ENCODE measurements at regions not wholly inside any gene's neighbourhood (a gene's known extent, or its start where the extent isn't known, plus 50 kb on each side); places are given as distances from the start of the nearest gene placed in this dataset.
"Not testable (repeated sequence)": the region's sequence is repeated elsewhere in the genome, so short reads cannot be mapped to it uniquely, and the experiment has no call there.

DNA sequence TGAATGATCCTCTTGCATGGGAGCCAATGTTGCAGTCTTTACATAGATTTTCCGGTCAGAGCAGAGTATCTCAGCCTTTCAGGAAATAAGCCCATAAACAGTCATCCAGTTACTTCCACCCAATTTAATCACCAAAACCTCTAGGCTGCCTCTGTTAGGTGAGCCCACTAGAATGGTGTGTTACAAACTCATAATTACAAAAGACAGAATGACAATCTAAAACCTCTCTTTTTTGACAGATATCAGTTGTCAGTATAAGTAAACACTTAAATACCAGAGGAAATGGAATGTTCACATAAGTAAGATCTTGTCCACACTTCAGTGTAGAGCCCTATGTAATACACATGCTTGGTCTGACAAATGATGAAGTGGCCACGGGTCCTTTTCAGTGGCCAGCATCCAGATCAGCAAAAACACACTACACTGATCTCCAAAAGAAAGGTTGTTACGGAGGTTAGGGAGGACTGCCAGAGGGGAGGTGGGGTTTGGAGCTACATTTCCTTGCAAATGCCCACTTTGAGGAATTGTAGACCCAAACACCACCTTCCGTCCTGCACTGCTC, 71.3 kb upstream of the FBXO28 start:
- no peak for DNase-seq
- H3K4me2 ChIP-seq (ENCODE audit: low read depth, low read length): no peak overlapping the region
- H3K9ac ChIP-seq (ENCODE audit: low read length): no peak overlapping the region
- no peak for TF ChIP-seq EZH2 (optimal IDR thresholded peaks at IDR 0.05; ENCODE audit: low read depth, low read length)
- no peak for TF ChIP-seq EZH2phosphoT487 (IDR thresholded peaks at IDR 0.05; ENCODE audit: low read length)
- TF ChIP-seq, protein P1, sequence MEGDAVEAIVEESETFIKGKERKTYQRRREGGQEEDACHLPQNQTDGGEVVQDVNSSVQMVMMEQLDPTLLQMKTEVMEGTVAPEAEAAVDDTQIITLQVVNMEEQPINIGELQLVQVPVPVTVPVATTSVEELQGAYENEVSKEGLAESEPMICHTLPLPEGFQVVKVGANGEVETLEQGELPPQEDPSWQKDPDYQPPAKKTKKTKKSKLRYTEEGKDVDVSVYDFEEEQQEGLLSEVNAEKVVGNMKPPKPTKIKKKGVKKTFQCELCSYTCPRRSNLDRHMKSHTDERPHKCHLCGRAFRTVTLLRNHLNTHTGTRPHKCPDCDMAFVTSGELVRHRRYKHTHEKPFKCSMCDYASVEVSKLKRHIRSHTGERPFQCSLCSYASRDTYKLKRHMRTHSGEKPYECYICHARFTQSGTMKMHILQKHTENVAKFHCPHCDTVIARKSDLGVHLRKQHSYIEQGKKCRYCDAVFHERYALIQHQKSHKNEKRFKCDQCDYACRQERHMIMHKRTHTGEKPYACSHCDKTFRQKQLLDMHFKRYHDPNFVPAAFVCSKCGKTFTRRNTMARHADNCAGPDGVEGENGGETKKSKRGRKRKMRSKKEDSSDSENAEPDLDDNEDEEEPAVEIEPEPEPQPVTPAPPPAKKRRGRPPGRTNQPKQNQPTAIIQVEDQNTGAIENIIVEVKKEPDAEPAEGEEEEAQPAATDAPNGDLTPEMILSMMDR (IDR thresholded peaks at IDR 0.05; ENCODE audit: low read length): no peak
- no peaks in the 10 kb centered on the region for H3K4me1 ChIP-seq (ENCODE audit: low read length)
- H3K9me3 ChIP-seq (replicated peaks; ENCODE audit: insufficient read depth, low read length): no peaks in the 10 kb centered on the region
- no peaks in the 10 kb centered on the region for H3K27me3 ChIP-seq (replicated peaks; ENCODE audit: insufficient read depth, low read length)
- no peaks in the 10 kb centered on the region for H3K36me3 ChIP-seq (replicated peaks; ENCODE audit: insufficient read depth, low read length)
- H4K20me1 ChIP-seq (ENCODE audit: insufficient read depth, low read length): no peaks in the 10 kb centered on the region
- no peaks in the 10 kb centered on the region for H3K79me2 ChIP-seq (ENCODE audit: low read length)
- H3K27ac ChIP-seq (ENCODE audit: low read length): no peak overlapping the region
- H3K4me3 ChIP-seq (ENCODE audit: low read length): no peak overlapping the region
- no peak overlapping the region for H2AFZ ChIP-seq (ENCODE audit: low read length)
- H3F3A ChIP-seq (ENCODE audit: insufficient read depth, low read length): no peaks in the 10 kb centered on the region
- no peaks in the 10 kb centered on the region for H3K9me2 ChIP-seq (replicated peaks; ENCODE audit: insufficient read depth, low read length)

DNA sequence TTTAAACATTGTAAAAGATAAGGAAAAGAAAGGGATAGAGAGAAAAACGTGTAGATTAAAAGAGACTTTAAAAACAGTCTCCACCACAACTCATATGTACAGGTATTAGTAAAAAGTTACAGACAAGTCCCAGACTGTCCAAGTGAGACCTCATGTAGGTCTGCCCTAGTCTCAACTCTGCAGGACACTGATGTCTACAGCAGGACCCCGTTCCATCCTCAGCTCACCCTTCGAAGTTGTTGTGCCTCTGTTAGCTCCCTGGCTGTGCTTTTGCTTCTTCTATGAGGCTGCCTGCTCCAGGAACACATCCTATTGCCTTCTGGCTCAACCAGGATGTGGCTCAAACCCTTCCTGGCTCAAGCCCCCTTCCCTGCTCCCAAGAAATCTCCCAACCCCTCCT, 72.9 kb upstream of the FBXO28 start:
- Histone ChIP-seq H3K27ac (ENCODE audit: low read length) (no peak overlapping the region), H3K9me2 (replicated peaks; ENCODE audit: insufficient read depth, low read length) (no peaks in the 10 kb centered on the region), H3F3A (ENCODE audit: insufficient read depth, low read length) (no peaks in the 10 kb centered on the region), H3K4me3 (ENCODE audit: low read length) (no peak overlapping the region), H3K9ac (ENCODE audit: low read length) (no peak overlapping the region), H3K9me3 (replicated peaks; ENCODE audit: insufficient read depth, low read length) (no peaks in the 10 kb centered on the region), H3K36me3 (replicated peaks; ENCODE audit: insufficient read depth, low read length) (no peaks in the 10 kb centered on the region), H3K79me2 (ENCODE audit: low read length) (no peaks in the 10 kb centered on the region), H2AFZ (ENCODE audit: low read length) (no peak overlapping the region), H3K4me1 (ENCODE audit: low read length) (no peaks in the 10 kb centered on the region), H3K4me2 (ENCODE audit: low read depth, low read length) (no peak overlapping the region), H3K27me3 (replicated peaks; ENCODE audit: insufficient read depth, low read length) (no peaks in the 10 kb centered on the region), H4K20me1 (ENCODE audit: insufficient read depth, low read length) (no peaks in the 10 kb centered on the region)
- TF ChIP-seq EZH2 (optimal IDR thresholded peaks at IDR 0.05; ENCODE audit: low read depth, low read length) (no peak), EZH2phosphoT487 (IDR thresholded peaks at IDR 0.05; ENCODE audit: low read length) (no peak)
- TF ChIP-seq, protein P1 (IDR thresholded peaks at IDR 0.05; ENCODE audit: low read length): no peak
- DNase-seq: no peak

DNA sequence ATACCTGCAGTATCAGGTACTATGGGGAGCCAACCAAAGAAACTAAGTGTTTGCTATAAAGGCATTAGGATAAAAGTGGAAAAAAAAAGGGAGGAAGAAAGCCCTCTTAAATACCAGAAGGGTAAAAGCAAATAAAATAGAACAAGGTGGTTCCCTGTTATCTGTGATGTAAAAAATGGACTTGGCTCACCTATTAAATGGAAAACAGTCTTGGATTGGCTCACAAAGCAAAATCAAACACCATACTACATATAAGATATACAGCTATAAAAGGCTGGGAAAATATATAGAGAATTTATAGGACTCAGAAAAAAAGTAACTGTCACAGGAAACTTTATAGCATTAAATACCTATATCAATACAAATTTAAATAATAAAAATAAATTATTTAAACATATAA, 73.5 kb upstream of the FBXO28 start:
- H3K4me1 ChIP-seq (ENCODE audit: low read length); H3K36me3 ChIP-seq (replicated peaks; ENCODE audit: insufficient read depth, low read length); H3K27ac ChIP-seq (ENCODE audit: low read length); H3K9me2 ChIP-seq (replicated peaks; ENCODE audit: insufficient read depth, low read length); H4K20me1 ChIP-seq (ENCODE audit: insufficient read depth, low read length); DNase-seq; H3F3A ChIP-seq (ENCODE audit: insufficient read depth, low read length); H3K9me3 ChIP-seq (replicated peaks; ENCODE audit: insufficient read depth, low read length); H3K4me3 ChIP-seq (ENCODE audit: low read length); H3K9ac ChIP-seq (ENCODE audit: low read length); H3K79me2 ChIP-seq (ENCODE audit: low read length); H3K4me2 ChIP-seq (ENCODE audit: low read depth, low read length); H3K27me3 ChIP-seq (replicated peaks; ENCODE audit: insufficient read depth, low read length); H2AFZ ChIP-seq (ENCODE audit: low read length): not testable (repeated sequence)

DNA sequence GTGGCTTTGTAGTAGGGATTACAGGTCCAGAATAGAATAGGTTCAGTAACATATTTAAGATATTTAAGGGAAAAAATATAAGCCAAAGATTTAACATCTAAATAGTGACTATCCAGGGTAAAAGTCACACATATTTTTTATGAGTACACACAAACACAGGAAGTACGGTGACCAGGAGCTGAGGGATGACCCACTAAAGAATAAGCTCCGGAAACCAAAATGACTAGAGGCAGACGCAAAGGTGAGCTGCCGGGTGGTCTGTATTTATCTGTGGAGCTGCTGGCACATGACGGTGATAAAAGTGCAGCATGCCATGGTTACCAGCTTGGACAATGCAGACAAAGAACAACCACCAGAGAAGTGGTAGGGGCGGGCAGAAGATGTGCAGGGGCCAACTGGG, 73.9 kb upstream of the FBXO28 start:
- not testable (repeated sequence) for DNase-seq; H3K27me3 ChIP-seq (replicated peaks; ENCODE audit: insufficient read depth, low read length); H4K20me1 ChIP-seq (ENCODE audit: insufficient read depth, low read length); H3K9me3 ChIP-seq (replicated peaks; ENCODE audit: insufficient read depth, low read length); H3K9ac ChIP-seq (ENCODE audit: low read length); H3K4me1 ChIP-seq (ENCODE audit: low read length); H3K36me3 ChIP-seq (replicated peaks; ENCODE audit: insufficient read depth, low read length); H3K4me3 ChIP-seq (ENCODE audit: low read length); H3K79me2 ChIP-seq (ENCODE audit: low read length); H3F3A ChIP-seq (ENCODE audit: insufficient read depth, low read length); H3K9me2 ChIP-seq (replicated peaks; ENCODE audit: insufficient read depth, low read length); H3K27ac ChIP-seq (ENCODE audit: low read length); H3K4me2 ChIP-seq (ENCODE audit: low read depth, low read length); H2AFZ ChIP-seq (ENCODE audit: low read length)

DNA sequence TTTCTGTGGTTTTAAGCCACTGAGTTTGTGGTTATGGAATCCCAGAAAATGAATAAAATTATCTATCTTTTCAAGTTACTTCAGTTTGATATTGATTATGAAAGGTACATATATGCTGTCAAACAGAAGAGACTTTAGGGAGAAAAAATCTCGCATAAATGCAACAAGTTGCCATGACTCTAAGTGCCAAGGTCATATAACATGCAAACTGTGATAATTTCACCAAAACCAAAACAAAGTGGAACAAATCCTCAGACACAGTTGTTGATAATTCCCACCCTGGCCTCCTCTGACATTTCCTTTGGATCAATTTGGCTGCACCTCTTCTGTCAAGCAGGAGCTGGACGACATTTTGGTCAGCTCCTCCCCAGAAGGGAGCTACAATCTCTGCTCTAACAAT, 75.1 kb upstream of the FBXO28 start:
- H3K4me2 ChIP-seq (ENCODE audit: low read depth, low read length); H3K9me3 ChIP-seq (replicated peaks; ENCODE audit: insufficient read depth, low read length); H3F3A ChIP-seq (ENCODE audit: insufficient read depth, low read length); H3K9ac ChIP-seq (ENCODE audit: low read length); H3K4me1 ChIP-seq (ENCODE audit: low read length); H2AFZ ChIP-seq (ENCODE audit: low read length); H3K36me3 ChIP-seq (replicated peaks; ENCODE audit: insufficient read depth, low read length); H3K4me3 ChIP-seq (ENCODE audit: low read length); DNase-seq; H3K9me2 ChIP-seq (replicated peaks; ENCODE audit: insufficient read depth, low read length); H3K27ac ChIP-seq (ENCODE audit: low read length); H3K79me2 ChIP-seq (ENCODE audit: low read length); H3K27me3 ChIP-seq (replicated peaks; ENCODE audit: insufficient read depth, low read length); H4K20me1 ChIP-seq (ENCODE audit: insufficient read depth, low read length): not testable (repeated sequence)

DNA sequence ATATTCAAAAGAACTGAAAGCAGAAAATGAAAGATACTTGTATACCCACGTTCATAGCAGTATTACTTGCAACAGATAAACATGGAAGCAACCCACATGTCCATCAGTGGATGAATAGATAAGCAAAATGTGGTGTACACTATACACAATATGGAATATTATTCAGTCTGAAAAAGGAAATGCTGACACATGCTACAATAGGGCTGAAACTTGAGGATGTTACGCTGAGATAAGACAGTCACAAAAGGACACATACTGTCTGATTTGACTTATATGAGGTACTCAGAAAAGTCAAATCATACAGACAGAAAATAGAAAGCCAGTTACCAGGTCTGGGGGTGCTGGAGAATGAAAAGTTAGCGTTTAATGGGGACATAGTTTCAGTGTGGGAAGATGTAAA, 76.5 kb upstream of the FBXO28 start:
- not testable (repeated sequence) for H4K20me1 ChIP-seq (ENCODE audit: insufficient read depth, low read length); H3K9ac ChIP-seq (ENCODE audit: low read length); H3K79me2 ChIP-seq (ENCODE audit: low read length); H3K27ac ChIP-seq (ENCODE audit: low read length); H3K9me2 ChIP-seq (replicated peaks; ENCODE audit: insufficient read depth, low read length); H3K4me2 ChIP-seq (ENCODE audit: low read depth, low read length); H3K4me1 ChIP-seq (ENCODE audit: low read length); H3K36me3 ChIP-seq (replicated peaks; ENCODE audit: insufficient read depth, low read length); DNase-seq; H3K4me3 ChIP-seq (ENCODE audit: low read length); H3F3A ChIP-seq (ENCODE audit: insufficient read depth, low read length); H3K27me3 ChIP-seq (replicated peaks; ENCODE audit: insufficient read depth, low read length); H3K9me3 ChIP-seq (replicated peaks; ENCODE audit: insufficient read depth, low read length); H2AFZ ChIP-seq (ENCODE audit: low read length)

All from MM.1S (cell line).